HG03565 (cell line): ENCODE measurements at regions not wholly inside any gene's neighbourhood (a gene's known extent, or its start where the extent isn't known, plus 50 kb on each side); places are given as distances from the start of the nearest gene placed in this dataset.
"Not testable (repeated sequence)": the region's sequence is repeated elsewhere in the genome, so short reads cannot be mapped to it uniquely, and the experiment has no call there.

ENCODE experiments used
- ATAC-seq: cut with Tn5 transposase; IDR thresholded peaks from one replicate; pipeline ENCODE4 v1.9.1; 2021; ENCODE audit warnings: mild to moderate bottlenecking, moderate library complexity; ENCODE audit not compliant: unreplicated experiment

DNA sequence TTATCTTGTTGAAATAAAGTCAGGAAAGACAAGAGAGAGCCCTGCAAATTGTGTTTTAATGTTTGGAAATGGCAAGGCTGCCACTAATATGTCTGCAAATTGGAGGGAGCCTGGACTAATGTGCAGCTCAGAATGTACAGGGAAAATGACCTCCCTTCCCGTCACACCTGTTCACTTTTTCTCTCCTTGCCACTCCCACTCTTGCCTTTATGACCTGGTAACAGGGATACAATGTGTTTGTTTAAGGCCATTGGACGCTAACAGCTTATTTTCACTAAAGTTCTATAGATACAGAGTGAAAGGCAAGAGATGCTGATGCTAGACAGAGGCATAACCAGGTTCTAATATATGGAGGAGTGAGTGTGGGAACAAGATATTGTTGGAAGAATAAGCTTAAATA, 203.9 kb downstream of the RAB38 start:
- no peak for ATAC-seq

DNA sequence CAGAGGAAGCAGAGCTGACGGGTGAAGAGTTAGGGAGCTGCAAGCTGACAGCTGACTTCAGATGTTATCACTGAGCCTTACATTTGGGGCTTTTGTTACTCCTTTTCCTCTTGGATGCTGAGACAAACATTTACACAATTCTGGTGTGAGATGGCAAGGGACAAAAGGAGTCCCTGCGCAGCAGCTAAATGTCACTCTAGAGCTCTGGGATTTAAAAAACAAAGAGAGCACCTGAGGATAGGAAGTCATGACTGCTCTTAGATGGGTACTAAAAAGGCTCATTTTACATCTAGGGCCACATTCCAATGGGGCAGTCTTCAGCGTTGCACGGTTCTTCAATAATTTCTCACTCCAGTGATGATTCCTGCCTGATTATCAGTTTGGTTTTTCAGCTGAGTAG, 204.5 kb downstream of the RAB38 start:
- no peak for ATAC-seq

DNA sequence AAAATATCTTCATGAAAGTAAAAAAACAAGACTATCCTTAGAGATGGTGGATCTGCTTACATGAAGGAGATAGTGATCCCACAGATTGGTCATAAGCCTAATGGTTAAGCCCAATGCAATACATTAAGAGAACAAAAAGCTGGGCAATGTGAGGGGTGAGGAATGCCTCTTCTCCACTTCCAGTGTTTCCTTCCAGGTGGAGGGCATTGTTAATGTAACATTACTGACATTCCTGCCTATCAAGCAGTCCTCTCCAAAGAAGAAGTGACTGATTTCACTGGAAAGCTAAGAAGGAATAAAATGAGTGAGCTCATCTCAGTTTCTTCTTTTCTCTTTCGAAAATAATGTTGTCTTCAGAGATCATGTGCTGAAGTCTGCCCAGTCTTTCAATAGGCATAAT, 207.8 kb downstream of the RAB38 start:
- no peak for ATAC-seq

DNA sequence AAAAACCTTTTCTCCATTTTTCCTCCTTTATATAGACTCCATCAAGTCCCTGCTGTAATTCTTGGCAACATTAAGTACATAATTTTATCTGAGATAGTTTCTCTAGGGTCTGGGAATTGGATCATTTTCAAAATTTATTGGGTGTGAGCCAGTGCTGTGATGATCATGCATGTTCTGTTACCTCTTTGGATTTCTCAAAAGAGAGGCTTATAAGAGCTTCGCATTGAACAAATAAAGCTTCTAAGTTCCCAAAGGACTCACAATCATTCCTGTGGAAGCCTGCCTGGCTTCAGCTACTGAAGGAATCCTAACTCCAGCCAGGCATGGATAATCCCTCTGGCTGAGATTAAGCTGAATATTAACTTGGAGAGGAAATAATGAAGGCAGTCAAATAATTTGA, 208.5 kb downstream of the RAB38 start:
- no peak for ATAC-seq

DNA sequence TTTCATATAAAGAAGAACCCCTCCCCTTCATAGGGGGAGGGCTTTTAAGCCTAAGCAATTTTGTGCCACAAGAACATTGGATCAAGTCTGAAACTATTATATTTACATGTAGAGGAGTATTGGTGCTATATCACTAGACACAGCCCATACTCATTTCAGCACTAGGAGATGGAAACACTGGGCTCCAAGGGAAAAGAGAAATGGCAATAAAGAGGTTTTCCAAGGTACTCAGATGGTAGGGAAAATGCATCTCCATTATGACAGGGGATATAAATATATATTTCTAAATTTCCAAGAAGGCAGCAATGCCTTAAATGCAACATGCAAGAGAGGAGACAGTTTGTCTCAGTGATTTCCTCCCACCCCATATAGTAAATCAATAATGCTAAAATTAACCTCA, 209.0 kb downstream of the RAB38 start:
- no peak for ATAC-seq

DNA sequence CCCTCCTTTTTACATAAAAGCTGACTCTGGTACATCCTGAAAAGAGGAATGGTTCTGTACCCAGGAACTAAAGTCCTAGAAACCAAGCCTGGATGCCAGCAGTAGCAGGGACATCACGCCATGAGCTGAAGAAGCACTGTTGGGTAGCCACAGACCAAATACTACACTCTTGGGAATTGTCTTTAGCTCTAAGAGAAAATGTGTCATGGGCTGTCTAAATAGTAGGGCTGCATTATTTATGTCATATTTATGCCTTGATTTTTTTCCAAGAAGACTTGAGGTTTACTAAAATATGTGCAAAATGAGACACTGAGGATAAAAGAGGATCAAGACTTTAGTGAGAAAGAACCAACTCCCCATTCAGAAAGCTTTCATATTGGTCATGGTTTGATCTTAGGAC, 213.6 kb downstream of the RAB38 start:
- no peak for ATAC-seq

DNA sequence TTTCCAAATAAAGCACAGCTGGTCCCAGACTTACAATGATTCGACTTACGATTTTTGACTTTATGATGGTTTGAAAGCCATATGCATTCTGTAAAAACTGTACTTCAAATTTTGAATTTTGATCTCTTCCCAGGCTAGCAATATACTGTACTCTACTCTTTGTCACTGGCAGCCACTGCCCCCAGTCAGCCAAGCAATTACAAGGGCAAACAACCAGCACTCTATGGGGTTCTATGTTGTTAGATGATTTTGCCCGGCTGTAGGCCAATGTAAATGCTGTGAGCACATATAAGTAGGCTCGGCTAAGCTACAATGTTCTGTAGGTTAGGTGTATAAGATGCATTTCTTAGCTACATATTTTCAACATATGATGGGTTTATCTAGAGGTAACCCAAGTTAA, 217.3 kb downstream of the RAB38 start:
- ATAC-seq, result no peak

DNA sequence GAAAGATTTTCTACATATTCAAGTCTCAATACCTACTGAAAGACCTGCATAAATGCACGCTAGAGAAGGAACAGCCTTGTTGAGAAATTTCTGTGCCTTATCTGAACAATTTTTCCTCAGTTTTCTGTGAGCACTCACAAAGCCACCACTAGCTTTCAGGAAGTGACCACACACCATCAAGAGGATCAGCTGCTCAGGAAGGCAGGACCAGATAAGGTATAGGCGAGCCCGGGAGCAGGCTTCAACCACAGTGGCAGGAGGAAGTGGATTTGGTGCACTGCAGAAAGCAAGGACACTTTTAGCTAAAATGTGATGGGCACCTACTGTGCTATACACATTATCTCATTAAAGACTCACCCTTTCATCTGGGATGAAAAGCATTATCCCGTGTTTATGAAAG, 220.8 kb downstream of the RAB38 start:
- no peak for ATAC-seq

DNA sequence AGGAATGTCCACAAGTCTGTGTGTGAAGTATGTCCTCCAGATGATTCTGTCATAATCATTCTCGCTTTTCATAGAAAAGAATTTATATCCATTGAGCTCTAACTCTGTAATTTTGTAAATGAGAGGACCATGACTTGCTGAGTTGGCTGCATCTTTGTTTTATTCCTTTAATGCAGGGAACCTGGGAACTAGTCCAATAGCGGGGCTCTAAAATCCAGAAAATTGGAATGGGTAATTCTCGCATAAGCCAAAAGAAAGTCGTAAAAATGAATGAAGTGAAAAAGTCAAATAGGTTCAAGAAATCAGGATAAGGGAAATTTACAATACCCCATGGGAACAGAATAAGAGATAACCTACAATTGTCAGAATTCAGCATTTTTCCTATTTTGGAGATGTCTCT, 232.5 kb downstream of the RAB38 start:
- no peak for ATAC-seq

DNA sequence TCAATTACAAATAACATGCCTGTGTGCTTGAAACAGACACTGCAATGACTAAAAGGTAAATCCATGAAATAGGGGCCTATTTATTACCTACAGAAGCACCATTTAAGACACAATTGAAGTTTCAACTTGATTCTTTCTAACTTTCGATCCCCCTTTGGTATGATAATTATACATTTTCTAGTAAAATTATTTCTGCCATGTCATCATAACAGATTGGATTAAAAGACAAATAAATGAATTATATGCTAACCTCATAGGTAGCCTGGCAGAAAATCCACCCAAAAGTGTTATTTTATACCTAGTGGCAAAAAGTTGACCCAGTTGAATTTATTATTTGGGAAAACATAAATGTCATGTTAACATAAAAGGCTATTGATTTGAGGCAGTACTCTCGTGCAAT, 241.1 kb downstream of the RAB38 start:
- ATAC-seq, result no peak

DNA sequence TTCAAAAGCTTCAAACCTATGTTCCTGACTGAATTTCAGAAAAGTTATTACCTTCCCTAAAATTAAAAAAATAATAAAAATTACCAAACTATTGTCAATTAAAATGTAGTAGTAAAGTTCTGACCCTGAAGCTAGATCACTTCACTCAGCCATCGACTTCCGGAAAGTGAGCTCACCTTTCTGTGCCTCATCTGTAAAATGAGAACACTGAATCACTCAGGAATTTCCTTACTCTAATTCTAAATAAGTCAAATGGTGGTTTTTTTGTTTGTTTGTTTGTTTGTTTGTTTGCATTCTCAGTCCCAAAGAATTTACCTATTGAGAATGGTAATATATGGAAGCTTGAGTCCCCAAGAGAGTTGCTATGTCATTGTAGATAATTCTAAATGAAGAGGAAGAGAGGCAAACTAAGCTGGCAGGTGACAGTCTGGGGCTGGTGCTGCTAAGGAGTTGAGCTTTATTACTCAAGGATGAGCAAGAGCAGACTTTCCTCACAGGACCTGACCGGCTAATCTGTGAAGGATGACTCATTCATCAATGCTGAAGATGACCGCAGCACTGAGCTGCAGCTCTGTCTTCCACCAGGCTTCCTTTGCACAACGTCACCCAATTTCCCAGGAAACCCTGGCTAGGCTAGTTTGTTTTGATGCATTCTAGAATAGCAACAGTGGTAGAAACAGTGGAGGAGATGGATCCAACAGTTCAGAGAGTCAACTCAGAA, 248.8 kb downstream of the RAB38 start:
- ATAC-seq, result no peak

DNA sequence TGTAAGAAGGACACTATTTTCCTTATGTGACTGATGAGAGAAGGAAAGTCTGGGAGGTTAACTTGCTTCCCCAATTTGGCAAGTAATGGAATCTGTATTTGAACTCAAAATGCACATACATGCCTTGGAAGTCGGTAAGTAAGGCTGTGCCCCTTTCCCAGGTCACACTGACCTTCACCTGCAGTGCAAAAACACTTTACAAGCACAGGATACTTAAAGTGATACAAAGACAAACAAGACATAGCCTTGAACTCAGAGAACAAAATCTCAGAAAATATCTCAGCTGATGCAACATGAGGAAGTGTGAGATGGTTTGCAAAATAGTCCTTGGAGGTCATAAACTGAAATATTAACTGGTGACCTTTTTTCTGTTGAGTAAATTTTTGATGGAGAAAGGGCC, 251.1 kb downstream of the RAB38 start:
- no peak for ATAC-seq

DNA sequence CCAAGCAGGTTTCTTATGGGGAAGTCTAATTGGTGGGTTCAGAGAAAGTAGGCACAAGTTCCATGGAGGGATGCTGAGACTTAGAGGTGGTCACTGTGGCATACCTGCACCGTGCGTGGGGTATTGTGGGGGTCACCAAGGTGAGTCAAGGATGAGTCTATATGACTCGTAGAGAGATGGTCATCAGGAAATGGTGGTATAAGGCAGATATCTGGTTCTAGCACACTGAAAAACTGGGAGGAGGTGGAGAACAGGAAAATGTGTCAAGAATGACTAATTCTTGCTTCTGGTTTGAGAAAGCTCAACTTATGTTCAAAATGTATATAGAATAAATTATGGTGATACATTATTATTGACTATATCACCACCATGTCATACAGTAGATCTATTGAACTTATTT, 258.1 kb downstream of the RAB38 start:
- ATAC-seq, result no peak

DNA sequence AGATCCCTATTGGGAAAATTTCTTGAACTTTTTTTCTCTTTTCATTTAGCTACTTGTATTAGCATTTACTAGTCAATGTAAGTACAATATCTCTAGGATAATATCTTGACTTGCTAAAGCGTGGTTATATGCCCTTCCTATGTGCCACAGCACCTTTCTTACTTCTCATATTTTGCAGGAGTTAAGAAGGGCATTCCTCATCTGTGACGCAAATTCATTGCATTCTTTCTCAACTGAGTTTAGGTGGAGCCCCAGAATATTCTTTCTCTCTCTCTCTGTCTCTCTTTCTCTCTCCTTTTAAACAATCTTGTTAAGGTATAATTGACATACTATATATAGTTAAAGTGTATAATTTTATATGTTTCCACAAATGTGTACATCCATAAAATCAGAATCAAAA, 266.1 kb downstream of the RAB38 start:
- no peak for ATAC-seq

DNA sequence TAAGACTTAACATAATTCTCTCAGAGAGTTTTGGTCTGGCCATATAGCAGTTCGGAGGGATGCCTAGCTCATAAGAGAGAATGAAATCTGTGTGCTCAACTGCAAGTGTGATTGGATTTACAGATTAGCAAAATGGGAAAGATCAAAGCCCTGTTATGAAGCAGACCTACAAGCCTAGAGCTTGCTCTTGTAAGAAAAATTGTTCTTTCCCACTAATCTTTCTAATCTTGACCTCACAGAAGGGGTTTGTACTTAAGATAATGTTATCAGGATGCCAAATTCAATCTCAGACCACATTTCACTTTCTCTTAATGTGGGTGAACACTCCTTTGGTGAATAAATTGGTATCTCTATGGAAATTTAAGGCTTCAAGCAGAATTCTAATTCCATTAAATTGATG, 267.2 kb downstream of the RAB38 start:
- no peak for ATAC-seq

DNA sequence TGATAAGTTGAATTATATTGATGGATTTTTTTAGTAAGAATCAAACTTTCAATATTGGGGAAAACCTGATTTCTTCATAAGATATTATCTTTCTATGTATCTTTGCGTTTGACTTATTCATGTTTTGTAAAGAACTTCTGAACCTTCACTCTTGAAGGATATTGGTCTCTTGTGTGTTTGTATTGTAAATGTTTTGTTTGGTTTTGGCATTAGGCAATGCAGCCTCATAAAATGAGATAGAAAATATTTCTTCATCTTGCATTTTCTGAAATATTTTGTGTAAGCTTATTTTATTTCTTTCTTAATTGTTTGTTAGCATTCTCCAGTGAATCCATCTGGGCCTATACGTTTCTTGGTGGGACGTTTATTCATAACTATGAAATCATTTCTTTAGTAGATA, 271.9 kb downstream of the RAB38 start:
- no peak for ATAC-seq

DNA sequence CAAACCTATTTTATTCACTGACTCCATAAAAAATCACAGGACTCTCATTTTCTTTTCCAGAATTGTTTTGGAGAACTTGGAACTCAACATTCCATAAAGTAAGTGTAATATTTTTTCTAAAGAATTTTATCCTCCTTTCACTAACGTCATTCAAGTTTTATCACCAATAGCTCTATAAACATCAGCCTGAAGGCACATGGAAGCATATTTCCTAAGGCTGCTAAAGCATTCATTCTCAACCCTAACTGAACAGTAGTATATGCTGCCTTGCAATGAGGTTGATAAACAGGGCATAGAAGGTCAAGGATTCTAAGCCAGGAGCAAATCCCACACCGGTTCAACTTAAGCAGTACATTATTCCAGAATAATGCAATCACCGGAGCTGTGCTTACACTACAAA, 273.9 kb downstream of the RAB38 start:
- no peak for ATAC-seq

DNA sequence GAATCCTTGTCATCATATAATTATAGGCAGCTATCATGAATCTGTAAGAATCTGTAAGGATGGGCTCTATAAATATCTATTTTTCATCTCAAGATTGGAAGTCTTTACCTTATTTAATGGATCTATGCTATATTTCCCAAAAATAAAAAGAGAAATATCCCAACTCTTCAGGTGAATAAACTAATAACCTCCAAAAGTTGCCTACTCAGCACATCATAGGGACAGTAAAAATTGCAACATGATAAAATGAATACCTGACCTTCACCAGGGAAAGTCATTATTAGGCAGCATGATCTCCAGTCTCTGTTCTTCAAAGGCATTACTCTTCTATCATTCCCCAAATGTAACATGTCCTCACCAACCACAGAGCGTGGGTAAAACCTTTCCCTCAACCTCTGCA, 277.3 kb downstream of the RAB38 start:
- ATAC-seq, result no peak

DNA sequence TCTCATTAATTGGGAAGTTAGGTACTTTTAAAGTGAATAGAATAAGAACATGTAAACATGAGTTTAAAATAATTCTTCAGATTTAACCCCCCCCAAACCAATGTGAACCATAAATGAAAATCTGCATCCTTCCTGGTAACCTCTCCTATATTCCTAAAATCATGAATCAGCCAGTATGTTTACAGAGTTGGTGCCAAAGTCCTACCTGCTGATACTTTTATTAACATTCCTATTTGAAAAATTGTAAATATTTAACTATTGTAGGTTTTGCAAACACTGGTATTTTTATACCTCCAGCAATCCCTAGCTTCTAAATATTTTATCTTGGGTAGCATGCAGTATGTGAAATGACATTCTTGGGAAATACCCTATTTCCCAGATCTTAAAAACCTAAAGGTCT, 278.2 kb downstream of the RAB38 start:
- ATAC-seq, result no peak

DNA sequence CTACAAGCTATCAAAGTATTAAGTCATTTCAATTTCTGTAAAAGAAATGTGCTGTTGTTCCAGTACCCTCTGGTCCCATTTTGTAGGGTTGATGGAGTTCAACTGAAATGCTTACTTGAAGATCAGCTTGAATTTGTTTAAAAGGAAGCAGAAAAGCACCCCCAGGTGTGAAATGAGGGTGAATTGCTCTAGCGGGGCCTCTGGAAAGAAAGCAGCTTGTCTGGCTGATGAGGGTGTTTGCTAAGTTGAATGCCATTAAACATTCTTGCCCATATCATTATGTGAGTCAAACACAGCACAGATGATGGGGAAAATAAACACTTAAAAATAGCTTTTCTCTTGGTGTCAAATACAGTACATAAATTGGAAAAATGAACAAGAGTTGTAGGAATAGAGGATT, 280.3 kb downstream of the RAB38 start:
- ATAC-seq, result no peak

DNA sequence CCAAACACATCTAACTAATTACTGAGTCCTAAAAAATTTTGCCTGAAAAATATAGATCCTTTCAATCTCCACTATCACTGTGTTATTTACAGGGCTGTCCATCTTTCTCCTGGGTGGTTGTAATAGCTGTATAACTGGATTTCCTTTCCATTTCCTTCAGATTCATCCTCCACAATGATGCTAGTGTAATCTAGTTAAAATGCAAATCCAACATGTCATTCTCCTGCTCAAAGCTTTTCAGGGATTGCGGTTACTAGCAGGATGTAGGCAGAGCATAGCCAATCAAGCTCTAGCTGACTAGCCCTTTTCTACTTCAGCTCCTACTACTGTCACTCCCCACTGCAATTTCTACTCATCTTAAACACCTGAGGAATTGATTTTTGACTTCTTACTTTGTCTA, 283.0 kb downstream of the RAB38 start:
- ATAC-seq, result no peak

DNA sequence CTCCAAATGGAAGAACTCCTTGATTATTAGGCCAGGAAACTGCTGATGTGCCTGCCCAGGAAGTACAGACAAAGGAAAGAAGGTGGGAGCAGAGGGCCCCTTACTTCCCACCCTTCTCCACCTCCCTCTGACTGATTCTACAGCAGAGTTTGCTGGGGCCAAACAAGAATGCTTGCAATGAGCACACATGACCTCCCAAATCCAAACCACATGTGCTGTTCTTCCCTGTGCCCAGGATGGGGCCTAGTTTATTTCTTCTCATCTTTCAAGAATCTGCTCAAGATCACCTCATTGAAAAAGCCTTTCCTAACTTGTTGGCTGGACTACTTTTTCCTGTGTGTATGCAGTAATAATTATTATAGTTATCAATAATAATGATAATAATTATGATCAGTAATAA, 286.1 kb downstream of the RAB38 start:
- ATAC-seq, result no peak

DNA sequence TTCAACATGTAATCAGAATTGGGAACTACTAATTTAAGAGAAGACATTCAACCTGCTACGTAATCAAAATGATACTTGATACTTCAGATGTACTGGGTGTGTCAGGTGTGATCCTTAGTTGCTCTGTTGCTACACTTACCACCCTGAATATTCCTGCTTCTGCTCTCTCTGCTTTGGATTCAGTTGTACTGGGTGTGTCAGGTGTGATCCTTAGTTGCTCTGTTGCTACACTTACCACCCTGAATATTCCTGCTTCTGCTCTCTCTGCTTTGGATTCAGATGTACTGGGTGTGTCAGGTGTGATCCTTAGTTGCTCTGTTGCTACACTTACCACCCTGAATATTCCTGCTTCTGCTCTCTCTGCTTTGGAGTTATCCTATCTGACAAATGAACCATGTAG, 290.2 kb downstream of the RAB38 start:
- ATAC-seq, result not testable (repeated sequence)

DNA sequence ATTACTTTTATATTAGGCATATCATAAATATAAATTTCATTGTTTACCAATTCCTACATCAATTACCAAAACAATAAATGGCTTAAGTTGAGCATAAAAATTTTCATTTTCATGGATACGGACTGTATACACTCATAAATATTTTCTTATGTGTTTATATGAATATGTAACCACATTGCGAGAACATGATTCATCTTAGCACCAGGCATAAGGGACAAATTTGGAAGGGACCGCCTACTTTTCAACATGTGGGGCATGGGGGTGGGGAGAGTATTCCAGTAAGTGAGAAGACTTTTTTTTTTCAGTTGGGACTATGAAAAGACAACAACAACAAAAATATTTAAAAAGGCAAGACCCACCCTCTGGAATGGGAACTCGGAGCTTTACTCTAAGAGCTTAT, 296.1 kb downstream of the RAB38 start:
- ATAC-seq, result no peak
